Peyer's patch (tissue), 4 donors: ENCODE measurements at regions not wholly inside any gene's neighbourhood (a gene's known extent, or its start where the extent isn't known, plus 50 kb on each side); places are given as distances from the start of the nearest gene placed in this dataset.
A peak's percentile ranks its signal among the peaks of the same experiment; 100 is the strongest.
"Not testable (repeated sequence)": the region's sequence is repeated elsewhere in the genome, so short reads cannot be mapped to it uniquely, and the experiment has no call there.

ENCODE experiments used
- DNase-seq, 3 donors: peaks; one replicate each; pipeline ENCODE4 v3.0.0-alpha.2; 2017 to 2019
- H3K27ac ChIP-seq, 4 donors: fragments of 200-600 bp; sonication (generic); one replicate each; pipeline ENCODE4 v1.5.1; 2016 to 2019
- H3K27me3 ChIP-seq, 2 donors: fragments of 200-600 bp; sonication (generic); one replicate each; pipeline ENCODE4 v1.5.1; 2019
- H3K36me3 ChIP-seq, 3 donors: fragments of 200-600 bp; sonication (generic); one replicate each; pipeline ENCODE4 v1.5.1; 2016 to 2019
- H3K4me1 ChIP-seq, 4 donors: fragments of 200-600 bp; sonication (generic); one replicate each; pipeline ENCODE4 v1.5.1; 2016 to 2019
- H3K4me3 ChIP-seq, 4 donors: fragments of 200-600 bp; sonication (generic); 1 replicate in 3 of 4; 2 replicates in 1 of 4; pipeline ENCODE4 v1.5.1; 2016 to 2019; ENCODE audit warnings: mild to moderate bottlenecking in 1 of 4
- H3K9me3 ChIP-seq, 4 donors: fragments of 200-600 bp; sonication (generic); one replicate each; pipeline ENCODE4 v1.5.1; 2016 to 2019; ENCODE audit warnings: mild to moderate bottlenecking in 1 of 4
- POLR2A ChIP-seq, 2 donors: fragments of 450-650 bp; IDR thresholded peaks; one replicate each; pipeline ENCODE4 v1.5.1; 2017; ENCODE audit warnings: antibody characterized with exemption in 2 of 2, mild to moderate bottlenecking in 2 of 2, moderate library complexity in 2 of 2
- TF ChIP-seq, protein P1 (sequence below), 6 experiments: fragments of 450-650 bp in 4 of 6; fragments of 200-600 bp in 2 of 6; sonication (generic) in 1 of 6; IDR thresholded peaks; one replicate each; pipeline ENCODE4 v1.5.1; 2017 to 2019; ENCODE audit warnings: antibody characterized with exemption in 6 of 6, mild to moderate bottlenecking in 3 of 6, moderate library complexity in 1 of 6

DNA sequence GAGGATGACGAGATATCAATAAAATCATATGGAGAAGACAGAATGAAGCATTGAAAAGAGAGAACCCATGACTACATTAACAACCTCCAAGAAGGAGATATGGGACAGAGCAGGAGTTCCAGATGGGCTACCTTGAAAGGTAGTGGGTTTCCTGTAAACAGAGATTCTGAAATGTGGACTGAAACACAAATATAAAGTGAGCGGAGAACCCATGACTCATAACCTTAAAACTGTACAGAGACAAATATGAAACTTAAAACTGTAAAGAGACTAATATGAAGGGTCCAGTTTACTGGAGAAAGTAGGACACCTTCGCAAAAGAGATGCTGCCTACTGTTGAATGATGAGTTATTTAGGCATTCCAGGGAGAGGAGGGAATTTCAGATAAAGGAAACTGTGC, 383.7 kb downstream of the CAAP1 start:
- Histone ChIP-seq H3K9me3 (no peaks in the 10 kb centered on the region), H3K27ac (no peak overlapping the region), H3K4me3 (no peak overlapping the region), H3K36me3 (no peaks in the 10 kb centered on the region), H3K4me1 (no peaks in the 10 kb centered on the region), H3K27me3 (no peaks in the 10 kb centered on the region)
- TF ChIP-seq, protein P1, sequence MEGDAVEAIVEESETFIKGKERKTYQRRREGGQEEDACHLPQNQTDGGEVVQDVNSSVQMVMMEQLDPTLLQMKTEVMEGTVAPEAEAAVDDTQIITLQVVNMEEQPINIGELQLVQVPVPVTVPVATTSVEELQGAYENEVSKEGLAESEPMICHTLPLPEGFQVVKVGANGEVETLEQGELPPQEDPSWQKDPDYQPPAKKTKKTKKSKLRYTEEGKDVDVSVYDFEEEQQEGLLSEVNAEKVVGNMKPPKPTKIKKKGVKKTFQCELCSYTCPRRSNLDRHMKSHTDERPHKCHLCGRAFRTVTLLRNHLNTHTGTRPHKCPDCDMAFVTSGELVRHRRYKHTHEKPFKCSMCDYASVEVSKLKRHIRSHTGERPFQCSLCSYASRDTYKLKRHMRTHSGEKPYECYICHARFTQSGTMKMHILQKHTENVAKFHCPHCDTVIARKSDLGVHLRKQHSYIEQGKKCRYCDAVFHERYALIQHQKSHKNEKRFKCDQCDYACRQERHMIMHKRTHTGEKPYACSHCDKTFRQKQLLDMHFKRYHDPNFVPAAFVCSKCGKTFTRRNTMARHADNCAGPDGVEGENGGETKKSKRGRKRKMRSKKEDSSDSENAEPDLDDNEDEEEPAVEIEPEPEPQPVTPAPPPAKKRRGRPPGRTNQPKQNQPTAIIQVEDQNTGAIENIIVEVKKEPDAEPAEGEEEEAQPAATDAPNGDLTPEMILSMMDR (IDR thresholded peaks at IDR 0.05) = no peak
- no peak for TF ChIP-seq POLR2A (IDR thresholded peaks at IDR 0.05)
- no peak for DNase-seq

GRCh38 chr9:26504057-26504456, 388.5 kb downstream of the CAAP1 start:
- DNase-seq = no peak
- Histone ChIP-seq H3K4me3 (no peak overlapping the region), H3K27ac (no peak overlapping the region), H3K9me3 (no peaks in the 10 kb centered on the region), H3K4me1 (no peaks in the 10 kb centered on the region), H3K27me3 (no peaks in the 10 kb centered on the region), H3K36me3 (no peaks in the 10 kb centered on the region)
- TF ChIP-seq, protein P1 (IDR thresholded peaks at IDR 0.05) = no peak
- no peak for TF ChIP-seq POLR2A (IDR thresholded peaks at IDR 0.05)

DNA sequence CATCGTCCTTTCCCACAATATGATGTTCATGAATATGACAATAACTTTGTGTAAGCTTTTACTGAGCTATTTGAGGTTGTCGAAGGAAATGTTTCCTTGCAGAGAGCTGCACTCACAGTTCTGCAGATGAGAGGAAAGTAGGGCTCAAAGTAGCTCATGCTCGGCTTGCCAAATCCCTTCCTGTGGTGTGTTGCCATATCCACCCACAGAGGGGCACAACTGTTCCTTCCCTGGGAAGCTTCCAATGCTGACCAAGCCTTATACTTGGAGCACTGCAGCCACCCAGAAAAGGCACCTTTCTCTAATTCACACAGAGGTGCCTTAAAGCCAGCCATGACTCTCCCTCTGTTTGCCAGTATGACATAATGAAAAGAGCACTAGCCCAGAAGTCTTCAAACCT, 390.3 kb downstream of the CAAP1 start:
- Histone ChIP-seq H3K27ac (no peak overlapping the region), H3K27me3 (no peaks in the 10 kb centered on the region), H3K9me3 (no peaks in the 10 kb centered on the region), H3K4me3 (no peak overlapping the region), H3K4me1 (no peaks in the 10 kb centered on the region), H3K36me3 (no peaks in the 10 kb centered on the region)
- TF ChIP-seq, protein P1 (IDR thresholded peaks at IDR 0.05) = no peak
- TF ChIP-seq POLR2A (IDR thresholded peaks at IDR 0.05) = no peak
- no peak for DNase-seq

- H3K27ac ChIP-seq = no peak overlapping the region
- no peaks in the 10 kb centered on the region for H3K9me3 ChIP-seq
- H3K4me1 ChIP-seq = no peaks in the 10 kb centered on the region
- no peak overlapping the region for H3K4me3 ChIP-seq
- no peak for DNase-seq
- H3K36me3 ChIP-seq = no peaks in the 10 kb centered on the region
- H3K27me3 ChIP-seq = no peaks in the 10 kb centered on the region
- TF ChIP-seq, protein P1 (IDR thresholded peaks at IDR 0.05) = no peak
- TF ChIP-seq POLR2A (IDR thresholded peaks at IDR 0.05) = no peak
Measured at GRCh38 chr9:26500471-26500870, 392.1 kb downstream of the CAAP1 start.

DNA sequence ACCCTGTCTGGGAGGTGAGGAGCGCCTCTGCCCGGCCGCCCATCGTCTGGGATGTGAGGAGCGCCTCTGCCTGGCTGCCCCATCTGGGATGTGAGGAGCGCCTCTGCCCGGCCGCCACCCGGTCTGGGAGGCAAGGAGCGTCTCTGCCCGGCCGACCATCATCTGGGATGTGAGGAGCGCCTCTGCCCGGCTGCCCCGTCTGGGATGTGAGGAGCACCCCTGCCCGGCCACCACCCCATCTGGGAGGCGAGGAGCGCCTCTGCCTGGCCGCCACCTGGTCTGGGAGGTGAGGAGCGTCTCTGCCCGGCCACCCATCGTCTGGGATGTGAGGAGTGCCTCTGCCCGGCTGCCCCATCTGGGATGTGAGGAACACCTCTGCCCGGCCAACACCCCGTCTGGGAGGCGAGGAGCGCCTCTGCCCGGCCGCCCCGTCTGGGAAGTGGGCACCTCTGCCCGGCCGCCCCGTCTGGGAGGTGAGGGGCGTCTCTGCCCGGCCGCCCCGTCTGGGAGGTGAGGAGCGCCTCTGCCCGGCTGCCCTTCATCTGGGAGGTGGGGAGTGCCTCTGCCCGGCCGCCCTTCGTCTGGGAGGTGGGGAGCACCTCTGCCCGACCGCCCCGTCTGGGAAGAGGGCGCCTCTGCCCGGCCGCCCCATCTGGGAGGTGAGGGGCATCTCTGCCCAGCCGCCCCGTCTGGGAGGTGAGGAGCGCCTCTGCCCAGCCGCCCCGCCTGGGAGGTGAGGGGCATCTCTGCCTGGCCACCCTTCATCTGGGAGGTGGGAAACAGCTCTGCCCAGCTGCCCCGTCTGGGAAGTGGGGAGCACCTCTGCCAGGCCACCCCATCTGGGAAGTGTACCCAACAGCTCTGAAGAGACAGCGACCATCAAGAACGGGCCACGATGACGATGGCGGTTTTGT, 399.7 kb downstream of the CAAP1 start:
- H3K36me3 ChIP-seq, H3K9me3 ChIP-seq, H3K27me3 ChIP-seq, DNase-seq, H3K4me3 ChIP-seq, H3K4me1 ChIP-seq, H3K27ac ChIP-seq: not testable (repeated sequence)

- peak in 1 of 3 donors; percentile 29 for DNase-seq
- H3K4me1 ChIP-seq, H3K4me3 ChIP-seq, H3K27ac ChIP-seq, H3K9me3 ChIP-seq, H3K36me3 ChIP-seq, H3K27me3 ChIP-seq: not testable (repeated sequence)
Measured at GRCh38 chr9:26491922-26492607, 400.5 kb downstream of the CAAP1 start.
